SK-N-MC (cell line): ENCODE measurements at regions not wholly inside any gene's neighbourhood (a gene's known extent, or its start where the extent isn't known, plus 50 kb on each side); places are given as distances from the start of the nearest gene placed in this dataset.

Experiments
- EZH2 ChIP-seq: fragments of 200-600 bp; sonication (generic); IDR thresholded peaks from one replicate; pipeline ENCODE4 v1.6.1; 2017; ENCODE audit warnings: antibody characterized with exemption
- FOXP2 ChIP-seq: optimal IDR thresholded peaks from 2 replicates; pipeline ENCODE3; 2011; ENCODE audit warnings: mild to moderate bottlenecking, moderate library complexity; ENCODE audit not compliant: insufficient read depth; ENCODE audit errors: extremely low read length, control extremely low read depth

GRCh38 chr2:150041722-150042425 lies 445.6 kb downstream of the RND3 start:
- TF ChIP-seq EZH2 (no peak), FOXP2 (no peak)
